ENCODE measurements at regions not wholly inside any gene's neighbourhood (a gene's known extent, or its start where the extent isn't known, plus 50 kb on each side); places are given as distances from the start of the nearest gene placed in this dataset.
"Not testable (repeated sequence)": the region's sequence is repeated elsewhere in the genome, so short reads cannot be mapped to it uniquely, and the experiment has no call there.

DNA sequence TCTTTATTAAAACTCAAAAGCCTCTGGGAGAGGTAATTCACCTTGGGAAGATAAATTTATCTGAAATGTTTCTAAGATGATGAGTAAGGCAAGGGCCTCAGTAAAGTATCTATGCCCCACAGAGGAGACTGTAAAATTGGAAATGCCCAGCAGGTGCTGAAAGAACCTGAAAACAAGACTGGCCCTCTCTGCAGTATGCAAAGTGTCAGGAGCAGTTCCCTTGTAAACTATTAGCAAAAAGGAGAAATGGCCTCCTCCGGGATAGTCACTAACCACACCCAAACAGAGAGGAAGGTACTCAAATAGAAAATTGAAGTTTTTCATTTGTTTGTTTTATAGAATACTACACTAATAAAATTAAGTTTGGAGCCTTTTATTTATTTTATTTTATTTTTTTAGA, 81.2 kb downstream of the FZD1 start:
- no peak for DNase-seq
- TF ChIP-seq POLR2A (IDR thresholded peaks at IDR 0.05; ENCODE audit: low read length) (no peak), GATA1 (IDR thresholded peaks at IDR 0.05; ENCODE audit: low read depth, low read length) (no peak)

DNA sequence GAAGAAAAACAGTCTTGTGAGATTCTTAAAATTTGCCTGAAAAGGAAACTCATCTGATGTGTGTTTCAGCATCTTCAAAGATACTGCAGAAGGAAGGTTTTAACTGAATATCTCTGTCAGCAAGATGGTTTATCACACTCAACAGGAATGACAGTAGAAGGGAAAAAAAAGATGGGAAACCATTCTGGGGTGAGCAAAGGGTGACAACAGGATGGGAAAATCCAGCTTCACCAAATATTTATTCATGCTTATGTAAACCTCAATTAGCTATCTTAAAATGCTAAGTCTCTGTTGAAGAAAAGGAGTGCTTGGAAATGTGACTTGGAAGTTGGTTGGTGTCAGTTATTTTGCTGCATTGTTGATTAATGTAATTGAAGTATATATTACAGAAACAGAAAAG, 82.2 kb downstream of the FZD1 start:
- no peak for TF ChIP-seq GATA1 (IDR thresholded peaks at IDR 0.05; ENCODE audit: low read depth, low read length)
- TF ChIP-seq POLR2A (IDR thresholded peaks at IDR 0.05; ENCODE audit: low read length) = no peak
- no peak for DNase-seq

DNA sequence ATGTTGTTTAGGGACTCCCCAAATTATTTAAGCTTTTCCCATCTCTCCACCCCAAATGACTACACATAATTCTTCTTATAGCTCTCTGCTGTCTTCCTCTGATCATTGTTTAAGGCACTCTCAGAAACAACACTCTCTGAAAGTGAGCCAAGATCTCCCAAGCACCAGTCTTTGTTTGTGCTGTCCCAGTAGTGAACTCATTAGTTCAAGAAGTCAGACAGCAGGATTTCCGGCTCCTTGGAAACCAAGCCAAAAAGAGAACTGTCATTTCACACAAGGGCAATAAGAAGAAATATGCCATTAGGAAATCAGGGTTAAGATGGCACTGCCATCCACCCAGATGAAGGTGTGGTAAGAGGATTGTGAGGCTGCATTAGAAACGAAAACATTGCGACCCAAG, 83.1 kb downstream of the FZD1 start:
- DNase-seq = no peak
- no peak for TF ChIP-seq GATA1 (IDR thresholded peaks at IDR 0.05; ENCODE audit: low read depth, low read length)
- no peak for TF ChIP-seq POLR2A (IDR thresholded peaks at IDR 0.05; ENCODE audit: low read length)

DNA sequence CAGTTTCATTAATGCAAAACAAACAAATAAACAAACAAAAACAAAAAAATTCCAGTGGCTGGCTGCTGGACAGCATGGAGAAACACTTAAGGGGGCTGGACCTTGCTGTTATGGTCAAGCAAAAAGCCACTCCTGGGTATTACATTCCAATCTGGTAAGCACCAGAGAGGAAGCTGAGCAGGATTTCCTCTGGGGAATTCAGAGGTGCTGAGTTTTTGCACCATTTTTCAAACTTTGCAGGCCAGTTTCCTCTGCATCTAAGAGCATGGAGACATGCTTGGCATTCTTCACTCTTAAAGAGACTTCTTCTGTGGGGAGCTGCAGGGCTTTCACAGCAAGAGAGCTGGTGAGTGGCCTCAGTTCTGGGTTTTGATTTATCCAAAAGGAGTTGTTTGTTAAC, 84.5 kb downstream of the FZD1 start:
- TF ChIP-seq POLR2A (IDR thresholded peaks at IDR 0.05; ENCODE audit: low read length) (no peak), GATA1 (IDR thresholded peaks at IDR 0.05; ENCODE audit: low read depth, low read length) (no peak)
- no peak for DNase-seq

DNA sequence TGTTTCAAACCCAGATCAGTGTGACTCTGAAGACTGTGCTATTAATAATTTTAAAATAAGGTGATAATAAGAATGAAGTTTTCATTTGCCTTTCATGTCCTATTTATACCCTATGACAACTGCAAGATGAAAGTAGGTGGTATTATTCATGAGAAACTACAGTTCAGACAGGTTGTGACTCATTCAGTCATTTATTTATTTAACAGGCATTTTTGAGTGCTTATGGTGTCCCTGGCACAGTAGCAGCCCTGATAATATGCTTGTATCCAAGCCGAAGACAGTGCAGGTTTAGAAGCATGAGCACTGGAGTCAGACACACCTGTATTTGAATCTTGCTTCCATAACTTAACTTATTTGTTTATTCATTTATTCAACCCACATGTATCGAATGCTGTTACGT, 87.1 kb downstream of the FZD1 start:
- no peak for TF ChIP-seq GATA1 (IDR thresholded peaks at IDR 0.05; ENCODE audit: low read depth, low read length)
- no peak for TF ChIP-seq POLR2A (IDR thresholded peaks at IDR 0.05; ENCODE audit: low read length)
- no peak for DNase-seq

DNA sequence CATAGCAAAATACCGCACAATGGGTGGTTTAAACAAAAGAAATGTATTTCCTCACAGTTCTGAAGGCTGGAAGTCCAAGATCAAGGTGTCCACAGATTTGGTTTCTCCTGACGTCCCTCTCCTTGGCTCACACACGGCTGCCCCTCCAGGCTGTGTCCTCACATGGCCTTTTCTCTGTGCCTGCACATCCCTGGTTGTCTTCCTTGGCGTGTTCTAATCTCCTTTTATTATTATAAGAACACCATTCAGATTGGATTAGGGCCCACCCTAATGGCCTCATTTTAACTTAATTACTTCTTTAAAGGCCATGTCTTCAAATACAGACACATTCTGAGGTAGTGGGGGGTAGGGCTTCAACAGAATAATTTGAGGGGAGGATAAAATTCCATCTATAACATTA, 87.9 kb downstream of the FZD1 start:
- TF ChIP-seq GATA1 (IDR thresholded peaks at IDR 0.05; ENCODE audit: low read depth, low read length) (no peak), POLR2A (IDR thresholded peaks at IDR 0.05; ENCODE audit: low read length) (no peak)
- DNase-seq = no peak

DNA sequence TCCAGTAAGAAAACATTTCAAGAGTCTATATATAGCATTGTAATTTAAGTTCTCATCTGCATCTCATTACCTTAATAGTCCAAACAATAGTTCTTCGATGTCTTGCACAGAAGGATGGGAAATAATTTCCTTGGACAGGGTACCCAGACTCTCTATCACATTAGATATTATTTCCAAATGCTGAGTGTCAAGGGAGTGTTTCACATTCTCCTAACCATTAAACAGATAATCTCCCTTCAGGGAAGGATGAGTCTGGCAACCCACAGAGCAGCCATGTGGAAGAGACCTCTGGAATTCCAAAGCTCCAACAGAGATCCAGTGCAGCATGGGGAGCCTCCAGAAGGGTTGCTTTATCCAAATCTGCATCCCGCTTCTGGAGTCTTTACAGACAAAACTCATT, 89.6 kb downstream of the FZD1 start:
- TF ChIP-seq GATA1 (IDR thresholded peaks at IDR 0.05; ENCODE audit: low read depth, low read length) = no peak
- no peak for TF ChIP-seq POLR2A (IDR thresholded peaks at IDR 0.05; ENCODE audit: low read length)
- DNase-seq = no peak

DNA sequence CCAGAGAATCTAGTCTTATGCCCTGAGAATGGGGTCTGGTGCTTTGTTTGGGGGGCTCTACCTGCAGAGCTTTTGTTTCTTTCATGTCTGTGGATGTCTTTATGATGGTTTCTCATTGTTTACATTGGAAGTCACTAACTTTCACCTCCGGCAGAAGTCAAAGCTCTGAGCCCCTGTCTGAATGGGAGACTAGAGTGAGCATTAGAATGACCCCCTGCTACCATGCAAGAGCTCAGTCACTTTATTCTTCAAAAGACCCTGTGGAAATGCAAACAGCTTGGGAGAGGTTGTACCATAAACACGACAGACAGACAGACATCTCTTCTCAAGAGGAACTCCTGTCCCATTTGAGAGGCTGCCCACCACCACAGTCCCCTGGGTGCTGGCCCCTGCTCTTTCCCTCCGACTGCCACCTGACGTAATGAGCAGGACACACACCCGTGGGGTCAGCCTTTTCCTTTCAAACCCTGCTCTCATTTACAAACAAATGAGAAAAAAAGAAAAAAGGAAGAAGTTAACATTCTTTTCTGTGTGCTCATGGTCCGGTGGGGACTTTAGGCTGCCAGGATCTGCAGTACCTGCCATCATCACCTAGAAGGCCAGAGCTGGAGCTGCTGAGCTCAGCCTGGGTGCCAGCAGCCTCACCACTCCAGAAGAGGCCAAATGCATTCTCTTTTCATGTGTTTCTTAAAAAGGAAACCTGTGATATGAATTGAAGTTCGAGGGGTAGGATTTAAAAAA, 91.6 kb downstream of the FZD1 start:
- TF ChIP-seq POLR2A (IDR thresholded peaks at IDR 0.05; ENCODE audit: low read length) = no peak
- TF ChIP-seq GATA1 (IDR thresholded peaks at IDR 0.05; ENCODE audit: low read depth, low read length) = no peak
- no peak for DNase-seq

DNA sequence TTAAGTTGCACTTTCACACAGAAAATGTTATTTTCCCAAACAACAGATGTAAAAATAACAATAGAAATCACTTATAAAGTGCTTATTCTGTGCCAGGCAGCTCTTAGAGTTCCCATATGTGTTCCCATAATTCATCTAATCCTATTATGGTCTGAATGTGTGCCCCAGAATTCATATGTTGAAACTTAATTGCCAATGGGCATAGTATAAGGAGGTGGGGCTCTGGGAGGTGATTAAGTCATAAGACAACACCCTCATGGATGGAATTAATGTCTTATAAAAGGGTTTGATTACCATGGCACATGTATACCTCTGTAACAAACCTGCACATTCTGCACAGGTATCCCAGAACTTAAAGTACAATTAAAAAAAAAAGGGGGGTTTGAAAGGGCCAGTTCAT, 92.7 kb downstream of the FZD1 start:
- TF ChIP-seq GATA1 (IDR thresholded peaks at IDR 0.05; ENCODE audit: low read depth, low read length) (no peak), POLR2A (IDR thresholded peaks at IDR 0.05; ENCODE audit: low read length) (no peak)

DNA sequence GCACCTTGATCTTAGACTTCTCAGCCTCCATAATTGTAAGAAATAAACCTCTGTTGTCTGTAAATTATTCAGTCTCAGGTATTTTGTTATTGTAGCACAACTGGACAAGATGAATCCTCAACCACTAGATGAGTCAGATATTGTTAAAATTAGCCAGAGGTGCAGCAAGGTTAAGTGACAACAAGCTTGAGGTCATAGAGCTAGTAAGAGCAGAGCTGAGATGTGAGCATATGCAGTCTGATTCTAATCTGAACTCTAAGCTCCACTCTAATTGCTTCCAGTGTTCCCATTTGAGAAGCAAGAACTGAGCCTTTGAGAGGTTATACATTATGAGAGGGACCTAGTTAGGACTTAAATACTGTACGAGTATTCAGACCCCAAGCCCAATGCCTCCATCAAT, 93.1 kb downstream of the FZD1 start:
- no peak for DNase-seq
- TF ChIP-seq GATA1 (IDR thresholded peaks at IDR 0.05; ENCODE audit: low read depth, low read length) (no peak), POLR2A (IDR thresholded peaks at IDR 0.05; ENCODE audit: low read length) (no peak)

More for the DNA sequence above, 92.7 kb downstream of the FZD1 start:
- DNase-seq = no peak

DNA sequence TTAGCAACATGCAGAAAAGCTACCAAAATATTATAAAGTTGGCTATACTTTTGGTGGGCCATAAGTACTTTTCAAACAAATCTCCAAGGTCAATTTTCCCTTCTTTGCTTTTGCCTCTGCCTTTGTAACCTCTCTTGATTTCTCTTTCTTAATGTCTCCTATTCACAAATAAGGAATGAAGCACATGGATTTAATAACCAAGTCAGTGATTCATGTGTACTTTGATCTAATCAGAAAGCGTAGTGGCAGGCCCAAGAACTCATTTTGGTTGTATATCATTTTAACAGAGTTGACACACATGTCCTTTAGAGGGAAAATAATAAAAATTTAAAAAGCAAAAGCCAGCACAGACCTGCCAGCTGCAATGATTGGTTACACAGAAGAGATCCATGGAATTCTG, 93.7 kb downstream of the FZD1 start:
- no peak for TF ChIP-seq GATA1 (IDR thresholded peaks at IDR 0.05; ENCODE audit: low read depth, low read length)

DNA sequence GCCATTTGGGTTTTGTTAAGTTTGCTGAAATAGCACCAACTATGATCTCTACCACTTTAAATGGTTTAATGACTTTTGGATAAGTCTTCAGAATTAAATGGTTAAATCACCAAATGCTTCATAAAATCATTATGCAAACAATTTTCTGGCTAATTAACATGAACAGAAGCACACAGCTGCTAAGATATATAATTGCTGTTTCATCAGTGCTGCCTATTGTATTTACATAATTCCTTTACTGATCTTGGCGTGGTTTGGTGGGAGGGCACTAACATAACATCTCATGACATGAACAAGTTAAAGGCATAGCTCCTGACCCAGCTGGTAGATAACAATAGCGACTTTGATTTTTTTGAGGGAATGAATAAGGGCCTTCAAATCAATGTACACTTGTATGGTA, 94.1 kb downstream of the FZD1 start:
- TF ChIP-seq POLR2A (IDR thresholded peaks at IDR 0.05; ENCODE audit: low read length) = no peak
- TF ChIP-seq GATA1 (IDR thresholded peaks at IDR 0.05; ENCODE audit: low read depth, low read length) = no peak
- DNase-seq = no peak

More for the DNA sequence above, 93.7 kb downstream of the FZD1 start:
- no peak for DNase-seq

DNA sequence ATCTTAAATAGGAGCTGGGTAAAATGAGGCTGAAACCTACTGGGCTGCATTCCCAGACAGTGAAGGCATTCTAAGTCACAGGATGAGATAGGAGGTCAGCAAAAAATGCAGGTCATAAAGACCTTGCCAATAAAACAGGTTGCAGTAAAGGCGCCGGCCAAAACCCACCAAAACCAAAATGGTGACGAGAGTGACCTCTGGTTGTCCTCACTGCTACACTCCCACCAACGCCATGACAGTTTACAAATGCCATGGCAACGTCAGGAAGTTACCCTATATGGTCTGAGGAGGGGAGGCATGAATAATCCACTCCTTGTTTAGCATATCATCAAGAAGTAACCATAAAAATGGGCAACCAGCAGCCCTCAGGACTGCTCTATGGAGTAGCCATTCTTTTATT, 100.9 kb downstream of the FZD1 start:
- DNase-seq = not testable (repeated sequence)

DNA sequence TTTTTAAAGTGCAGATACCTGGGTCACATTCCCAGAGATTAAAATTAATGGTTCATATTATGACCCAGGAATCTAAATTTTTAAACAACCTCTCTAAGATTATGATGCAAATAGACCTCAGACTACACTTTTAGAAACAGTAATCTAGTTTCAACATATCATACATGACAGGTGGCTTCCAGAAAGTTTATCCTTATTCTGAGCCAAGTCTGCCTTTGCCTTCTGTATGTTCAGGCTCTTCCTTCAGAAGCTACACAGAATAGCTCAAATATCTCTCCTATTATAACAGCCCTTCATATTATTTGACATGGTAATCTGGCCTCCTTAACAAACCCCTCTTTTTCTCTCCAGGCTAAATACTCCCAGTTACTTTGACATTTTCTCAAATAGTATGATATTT, 101.9 kb downstream of the FZD1 start:
- TF ChIP-seq POLR2A (IDR thresholded peaks at IDR 0.05; ENCODE audit: low read length) (no peak), GATA1 (IDR thresholded peaks at IDR 0.05; ENCODE audit: low read depth, low read length) (no peak)
- no peak for DNase-seq

DNA sequence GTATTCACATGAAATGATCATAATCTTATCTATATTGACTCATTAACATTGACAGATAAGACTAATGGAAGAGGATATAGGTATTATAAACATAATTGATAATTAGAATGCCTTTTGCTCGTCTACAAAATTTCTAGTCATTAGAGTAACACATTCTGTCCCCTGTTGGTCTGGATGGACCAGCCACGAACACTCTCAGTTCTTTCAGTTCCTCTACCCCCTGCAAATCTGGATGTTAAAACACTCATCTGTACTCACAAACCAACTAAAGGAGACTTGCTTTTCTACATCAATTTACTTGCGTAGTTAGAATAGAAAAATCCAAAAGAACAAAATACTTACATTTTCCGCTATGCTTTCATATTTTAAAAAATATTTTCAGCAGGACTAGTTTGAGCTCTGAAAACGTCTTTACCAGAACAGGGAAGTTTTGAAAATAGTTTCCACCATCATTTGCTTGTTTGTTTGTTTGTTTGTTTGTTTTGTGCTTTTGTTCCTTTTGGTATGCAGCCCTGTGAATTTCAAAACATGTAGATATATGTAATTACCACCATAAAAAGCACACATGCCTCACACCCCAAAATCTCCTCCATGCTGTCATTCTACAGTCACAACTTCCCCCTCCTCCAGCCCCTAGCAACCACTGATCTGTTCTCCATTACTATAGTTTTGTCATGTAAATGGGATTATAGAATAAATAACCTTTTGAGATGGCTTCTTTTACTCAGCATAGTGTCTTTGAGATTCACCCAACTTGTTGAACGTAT, 103.8 kb downstream of the FZD1 start:
- DNase-seq = no peak
- TF ChIP-seq POLR2A (IDR thresholded peaks at IDR 0.05; ENCODE audit: low read length) = no peak
- TF ChIP-seq GATA1 (IDR thresholded peaks at IDR 0.05; ENCODE audit: low read depth, low read length) = no peak
